Thyroid gland (tissue), 4 donors: ENCODE measurements at regions not wholly inside any gene's neighbourhood (a gene's known extent, or its start where the extent isn't known, plus 50 kb on each side); places are given as distances from the start of the nearest gene placed in this dataset.

Source experiments
- CTCF ChIP-seq, 6 experiments: fragments of 200-600 bp in 3 of 6; fragments of 450-650 bp in 3 of 6; sonication (generic) in 3 of 6; IDR thresholded peaks; one replicate each; pipeline ENCODE4 v1.5.1; 2016 to 2019; ENCODE audit warnings: antibody characterized with exemption in 6 of 6, mild to moderate bottlenecking in 2 of 6, inconsistent platforms in 1 of 6, moderate library complexity in 1 of 6
- POLR2A ChIP-seq, 2 donors: fragments of 450-650 bp; IDR thresholded peaks; one replicate each; pipeline ENCODE4 v1.6.1; 2017; ENCODE audit warnings: antibody characterized with exemption in 2 of 2, mild to moderate bottlenecking in 2 of 2, moderate library complexity in 1 of 2

GRCh38 chr20:60591172-60591799 is 633.1 kb downstream of the CDH26 start:
- TF ChIP-seq CTCF (IDR thresholded peaks at IDR 0.05) (no peak), POLR2A (IDR thresholded peaks at IDR 0.05) (no peak)
